HEK293T (cell line): ENCODE measurements at regions not wholly inside any gene's neighbourhood (a gene's known extent, or its start where the extent isn't known, plus 50 kb on each side); places are given as distances from the start of the nearest gene placed in this dataset.

Source experiments
- CTCF ChIA-PET: fragments of 350-600 bp; formaldehyde crosslinking; extraction: SDS; loops from one replicate; lab custom pipeline; 2021; ENCODE audit warnings: antibody characterized with exemption, inconsistent platforms; lab: Yijun Ruan, JAX
- POLR2A ChIA-PET: fragments of 350-600 bp; formaldehyde crosslinking; extraction: SDS; loops from one replicate; lab custom pipeline; 2020; ENCODE audit warnings: antibody characterized with exemption, inconsistent platforms; lab: Yijun Ruan, JAX
- DNase-seq: peaks from one replicate; pipeline ENCODE4 v3.0.0; 2012; ENCODE audit warnings: mixed read lengths; ENCODE audit errors: extremely low spot score
- ARNT ChIP-seq: fragments of 450-650 bp; IDR thresholded peaks from 2 replicates; pipeline ENCODE4 v1.6.1; 2017; ENCODE audit warnings: mild to moderate bottlenecking
- BHLHE40 ChIP-seq: fragments of 450-650 bp; IDR thresholded peaks from 2 replicates; pipeline ENCODE4 v1.6.1; 2016; ENCODE audit warnings: mild to moderate bottlenecking, moderate library complexity, borderline replicate concordance
- CTBP1 ChIP-seq: fragments of 450-650 bp; IDR thresholded peaks from 2 replicates; pipeline ENCODE4 v1.6.1; 2016; ENCODE audit warnings: borderline replicate concordance
- ELF4 ChIP-seq: fragments of 450-650 bp; IDR thresholded peaks from 2 replicates; pipeline ENCODE4 v1.6.1; 2017; ENCODE audit warnings: antibody characterized with exemption
- FOXA1 ChIP-seq: fragments of 450-650 bp; IDR thresholded peaks from 2 replicates; pipeline ENCODE4 v1.6.1; 2016; ENCODE audit warnings: mild to moderate bottlenecking
- FOXK2 ChIP-seq: fragments of 450-650 bp; IDR thresholded peaks from 2 replicates; pipeline ENCODE4 v1.6.1; 2016; ENCODE audit warnings: mild to moderate bottlenecking
- FOXM1 ChIP-seq: fragments of 450-650 bp; IDR thresholded peaks from 2 replicates; pipeline ENCODE4 v1.6.1; 2017; ENCODE audit warnings: mild to moderate bottlenecking, borderline replicate concordance
- HDGF ChIP-seq: fragments of 450-650 bp; IDR thresholded peaks from 2 replicates; pipeline ENCODE4 v1.6.1; 2017; ENCODE audit warnings: antibody characterized with exemption, borderline replicate concordance
- L3MBTL2 ChIP-seq: fragments of 450-650 bp; conservative IDR thresholded peaks from 2 replicates; pipeline ENCODE4 v1.6.1; 2016; ENCODE audit warnings: mild to moderate bottlenecking
- LEF1 ChIP-seq: fragments of 450-650 bp; IDR thresholded peaks from 2 replicates; pipeline ENCODE4 v1.6.1; 2017; ENCODE audit warnings: mild to moderate bottlenecking, borderline replicate concordance
- NFRKB ChIP-seq: fragments of 450-650 bp; IDR thresholded peaks from 2 replicates; pipeline ENCODE4 v1.6.1; 2016; ENCODE audit warnings: mild to moderate bottlenecking, moderate library complexity
- PKNOX1 ChIP-seq: fragments of 450-650 bp; IDR thresholded peaks from 2 replicates; pipeline ENCODE4 v1.6.1; 2016
- SP1 ChIP-seq: fragments of 450-650 bp; IDR thresholded peaks from 2 replicates; pipeline ENCODE4 v1.6.1; 2017
- SUZ12 ChIP-seq: fragments of 450-650 bp; IDR thresholded peaks from 2 replicates; pipeline ENCODE4 v1.6.1; 2016; ENCODE audit warnings: mild to moderate bottlenecking
- TARDBP ChIP-seq: fragments of 450-650 bp; IDR thresholded peaks from 2 replicates; pipeline ENCODE4 v1.6.1; 2016
- ZNF384 ChIP-seq: fragments of 450-650 bp; IDR thresholded peaks from 2 replicates; pipeline ENCODE4 v1.6.1; 2016

- ChIA-PET CTCF (no interaction called here), POLR2A (no interaction called here)
Observed at GRCh38 chr3:124522082-124522625, 208.1 kb upstream of the UMPS start.

GRCh38 chr3:124526601-124527000 is 203.7 kb upstream of the UMPS start:
- TF ChIP-seq ARNT: no peak
- no peak for TF ChIP-seq SP1
- TF ChIP-seq L3MBTL2: no peak
- TF ChIP-seq PKNOX1: no peak
- TF ChIP-seq HDGF: no peak
- no peak for TF ChIP-seq FOXM1
- TF ChIP-seq NFRKB: no peak
- TF ChIP-seq LEF1: no peak
- TF ChIP-seq ZNF384: no peak
- no peak for TF ChIP-seq FOXA1
- no peak for TF ChIP-seq ELF4
- TF ChIP-seq FOXK2: no peak
- TF ChIP-seq CTBP1: no peak
- no peak for TF ChIP-seq SUZ12
- ChIA-PET POLR2A (no interaction called here), CTCF (no interaction called here)
- peak; percentile 10 for DNase-seq

More at GRCh38 chr3:124522082-124522625, 208.1 kb upstream of the UMPS start:
- no peak for TF ChIP-seq TARDBP
- TF ChIP-seq LEF1: no peak
- TF ChIP-seq PKNOX1: no peak
- TF ChIP-seq SUZ12: no peak
- no peak for TF ChIP-seq L3MBTL2
- no peak for TF ChIP-seq HDGF
- TF ChIP-seq BHLHE40: no peak
- no peak for TF ChIP-seq SP1
- TF ChIP-seq CTBP1: no peak
- no peak for TF ChIP-seq NFRKB
- TF ChIP-seq FOXM1: no peak
- TF ChIP-seq ELF4: no peak
- TF ChIP-seq FOXK2: no peak
- DNase-seq: no peak

- DNase-seq: no peak
- POLR2A ChIA-PET: no interaction called here
- TF ChIP-seq LEF1: no peak
- TF ChIP-seq SUZ12: no peak
- TF ChIP-seq L3MBTL2: no peak
- no peak for TF ChIP-seq FOXM1
- no peak for TF ChIP-seq FOXA1
- no peak for TF ChIP-seq ZNF384
- TF ChIP-seq SP1: no peak
- TF ChIP-seq ARNT: no peak
- TF ChIP-seq CTBP1: no peak
- no peak for TF ChIP-seq ELF4
- no peak for TF ChIP-seq HDGF
- TF ChIP-seq NFRKB: no peak
- TF ChIP-seq FOXK2: no peak
- no peak for TF ChIP-seq TARDBP
- no peak for TF ChIP-seq PKNOX1
- no peak for TF ChIP-seq BHLHE40
- CTCF ChIA-PET: no interaction called here
Observed at GRCh38 chr3:124529826-124530571, 200.3 kb upstream of the UMPS start.

GRCh38 chr3:124530916-124531315 is 199.3 kb upstream of the UMPS start:
- POLR2A ChIA-PET: no interaction called here
- TF ChIP-seq NFRKB: no peak
- no peak for TF ChIP-seq SP1
- TF ChIP-seq FOXA1: no peak
- TF ChIP-seq LEF1: no peak
- TF ChIP-seq HDGF: no peak
- TF ChIP-seq L3MBTL2: no peak
- no peak for TF ChIP-seq ZNF384
- TF ChIP-seq PKNOX1: no peak
- no peak for TF ChIP-seq BHLHE40
- CTCF ChIA-PET: no interaction called here
- DNase-seq: no peak

GRCh38 chr3:124532071-124532470 is 198.2 kb upstream of the UMPS start:
- ChIA-PET CTCF (no interaction called here), POLR2A (no interaction called here)
- no peak for DNase-seq
- TF ChIP-seq ARNT: no peak
- TF ChIP-seq FOXA1: no peak
- no peak for TF ChIP-seq TARDBP
- TF ChIP-seq ELF4: no peak
- TF ChIP-seq ZNF384: no peak
- TF ChIP-seq CTBP1: no peak
- no peak for TF ChIP-seq FOXK2
- TF ChIP-seq BHLHE40: no peak
- no peak for TF ChIP-seq LEF1
- TF ChIP-seq PKNOX1: no peak
- TF ChIP-seq SUZ12: no peak
- TF ChIP-seq FOXM1: no peak
